Mesenchymal stem cell (in vitro differentiated cells and primary cell): ENCODE measurements at regions not wholly inside any gene's neighbourhood (a gene's known extent, or its start where the extent isn't known, plus 50 kb on each side); places are given as distances from the start of the nearest gene placed in this dataset.

Experiments used
- DNase-seq: peaks from one replicate; pipeline ENCODE4 v3.0.0-alpha.2; 2013
- H2AFZ ChIP-seq: one replicate; pipeline ENCODE4 v1.6.1; 2013; ENCODE audit warnings: low read depth, mild to moderate bottlenecking, control low read depth, inconsistent platforms, low read length, moderate library complexity
- H2AK5ac ChIP-seq: 2 replicates; pipeline ENCODE4 v1.6.1; 2013; ENCODE audit warnings: low read length, moderate library complexity, mild to moderate bottlenecking, inconsistent platforms; ENCODE audit not compliant: severe bottlenecking
- H2BK120ac ChIP-seq: one replicate; pipeline ENCODE4 v1.6.1; 2013; ENCODE audit warnings: low read depth, mild to moderate bottlenecking, inconsistent platforms, low read length, moderate library complexity
- H2BK12ac ChIP-seq, 2 experiments: one replicate each; pipeline ENCODE4 v1.6.1; 2013; ENCODE audit warnings: inconsistent platforms in 2 of 2, low read length in 2 of 2, mild to moderate bottlenecking in 2 of 2, moderate library complexity in 2 of 2, control low read depth in 1 of 2
- H2BK15ac ChIP-seq: one replicate; pipeline ENCODE4 v1.6.1; 2013; ENCODE audit warnings: mild to moderate bottlenecking, low read depth, inconsistent platforms; ENCODE audit not compliant: poor library complexity, severe bottlenecking
- H2BK5ac ChIP-seq: 2 replicates; pipeline ENCODE4 v1.6.1; 2013; ENCODE audit warnings: low read depth, mild to moderate bottlenecking, low read length, control low read depth, inconsistent platforms; ENCODE audit not compliant: poor library complexity, severe bottlenecking
- H3K14ac ChIP-seq, 2 experiments: one replicate each; pipeline ENCODE4 v1.6.1; 2013; ENCODE audit warnings: inconsistent platforms in 2 of 2, low read length in 2 of 2, control low read depth in 1 of 2, mild to moderate bottlenecking in 1 of 2, moderate library complexity in 1 of 2
- H3K18ac ChIP-seq, 2 experiments: one replicate each; pipeline ENCODE4 v1.6.1; 2013; ENCODE audit warnings: inconsistent platforms in 2 of 2, low read length in 2 of 2, control low read depth in 1 of 2, low read depth in 1 of 2, mild to moderate bottlenecking in 1 of 2
- H3K23ac ChIP-seq, 2 experiments: one replicate each; pipeline ENCODE4 v1.6.1; 2013; ENCODE audit warnings: inconsistent platforms in 2 of 2, low read length in 2 of 2, mild to moderate bottlenecking in 2 of 2, moderate library complexity in 2 of 2, control low read depth in 1 of 2
- H3K27ac ChIP-seq: 2 replicates; pipeline ENCODE4 v1.5.1; 2013; ENCODE audit warnings: mild to moderate bottlenecking, moderate library complexity, low read length, control low read depth, inconsistent platforms; ENCODE audit not compliant: poor library complexity, severe bottlenecking
- H3K27me3 ChIP-seq, 2 experiments: 2 replicates each; pipeline versions ENCODE4 v1.6.1 to v1.7.0; 2013; ENCODE audit warnings: low read length in 2 of 2, mild to moderate bottlenecking in 2 of 2, moderate library complexity in 2 of 2, control low read depth in 1 of 2, inconsistent platforms in 1 of 2; ENCODE audit not compliant: control insufficient read depth in 1 of 2, insufficient read depth in 1 of 2
- H3K36me3 ChIP-seq, 2 experiments: 2 replicates each; pipeline versions ENCODE4 v1.6.1 to v1.7.0; 2013; ENCODE audit warnings: low read length in 2 of 2, control low read depth in 1 of 2, inconsistent platforms in 1 of 2, low read depth in 1 of 2, mild to moderate bottlenecking in 1 of 2; ENCODE audit not compliant: insufficient read depth in 2 of 2, control insufficient read depth in 1 of 2
- H3K4ac ChIP-seq, 2 experiments: one replicate each; pipeline ENCODE4 v1.6.1; 2013; ENCODE audit warnings: inconsistent platforms in 2 of 2, low read length in 2 of 2, mild to moderate bottlenecking in 2 of 2, moderate library complexity in 2 of 2, control low read depth in 1 of 2, low read depth in 1 of 2
- H3K4me1 ChIP-seq: 2 replicates; pipeline ENCODE4 v1.6.1; 2013; ENCODE audit warnings: low read depth, low read length, control low read depth; ENCODE audit not compliant: control insufficient read depth, insufficient read depth
- H3K4me2 ChIP-seq: 2 replicates; pipeline ENCODE4 v1.6.1; 2013; ENCODE audit warnings: low read length, mild to moderate bottlenecking, inconsistent platforms; ENCODE audit not compliant: poor library complexity, severe bottlenecking
- H3K4me3 ChIP-seq, 2 experiments: 2 replicates each; pipeline versions ENCODE4 v1.5.1 to v1.7.0; 2013; ENCODE audit warnings: low read length in 2 of 2, mild to moderate bottlenecking in 2 of 2, control low read depth in 1 of 2, low read depth in 1 of 2; ENCODE audit not compliant: insufficient read depth in 1 of 2
- H3K79me1 ChIP-seq: replicated peaks from 2 replicates; pipeline ENCODE4 v1.6.1; 2013; ENCODE audit warnings: mild to moderate bottlenecking, control low read depth, low read length, inconsistent platforms; ENCODE audit not compliant: poor library complexity, severe bottlenecking
- H3K9ac ChIP-seq: 2 replicates; pipeline ENCODE4 v1.7.0; 2013; ENCODE audit warnings: mild to moderate bottlenecking, low read length, moderate library complexity
- H3K9me3 ChIP-seq: 2 replicates; pipeline ENCODE4 v1.7.0; 2013; ENCODE audit warnings: mild to moderate bottlenecking, low read length; ENCODE audit not compliant: control insufficient read depth
- H4K8ac ChIP-seq: one replicate; pipeline ENCODE4 v1.6.1; 2013; ENCODE audit warnings: inconsistent platforms, mild to moderate bottlenecking, low read length, moderate library complexity
- H4K91ac ChIP-seq: one replicate; pipeline ENCODE4 v1.6.1; 2013; ENCODE audit warnings: mild to moderate bottlenecking, low read length, inconsistent platforms
- WGBS: methylation state at CpG from one replicate; pipeline ENCODE4 v1.1.7; 2013; ENCODE audit warnings: mixed read lengths; 5-methylcytosine and 5-hydroxymethylcytosine counted together

- WGBS: 34% methylated on average over 23 of the region's 23 CpGs
- Histone ChIP-seq H3K79me1 (no peaks in the 10 kb centered on the region), H2AFZ (no peak overlapping the region), H3K4ac (no peak overlapping the region), H3K9me3 (no peaks in the 10 kb centered on the region), H3K4me2 (no peak overlapping the region), H3K9ac (no peak overlapping the region), H2BK12ac (no peak overlapping the region), H3K4me3 (peak overlapping the region in 1 of 2 experiments; percentile 24), H3K18ac (no peak overlapping the region), H2BK15ac (no peak overlapping the region), H3K14ac (no peak overlapping the region), H2BK5ac (no peak overlapping the region), H2AK5ac (no peak overlapping the region), H3K27me3 (peaks cover 24 to 85% of the 10 kb centered on the region in 2 experiments), H4K91ac (no peak overlapping the region), H3K27ac (no peak overlapping the region), H3K36me3 (no peaks in the 10 kb centered on the region), H4K8ac (peak overlapping the region; percentile 64), H3K4me1 (peaks cover 11% of the 10 kb centered on the region), H3K23ac (peak overlapping the region in 1 of 2 experiments; percentile 46), H2BK120ac (no peak overlapping the region)
- no peak for DNase-seq
Observed at GRCh38 chr1:90834354-90834885, 117.3 kb upstream of the BARHL2 start.

- no peak overlapping the region for H3K27ac ChIP-seq
- peaks cover 24 to 76% of the 10 kb centered on the region in 2 experiments for H3K27me3 ChIP-seq
- 16% methylated on average over 5 of the region's 6 CpGs for WGBS
- H2AFZ ChIP-seq: no peak overlapping the region
- H3K36me3 ChIP-seq: no peaks in the 10 kb centered on the region
- no peak overlapping the region for H2BK12ac ChIP-seq
- no peak overlapping the region for H3K23ac ChIP-seq
- DNase-seq: no peak
- no peak overlapping the region for H2BK15ac ChIP-seq
- H3K4me2 ChIP-seq: no peak overlapping the region
- H4K8ac ChIP-seq: no peak overlapping the region
- no peak overlapping the region for H3K4me3 ChIP-seq
- H2BK5ac ChIP-seq: no peak overlapping the region
- no peak overlapping the region for H3K9ac ChIP-seq
- H3K79me1 ChIP-seq: no peaks in the 10 kb centered on the region
- H2AK5ac ChIP-seq: no peak overlapping the region
- H3K14ac ChIP-seq: no peak overlapping the region
- H3K18ac ChIP-seq: no peak overlapping the region
- no peak overlapping the region for H2BK120ac ChIP-seq
- no peaks in the 10 kb centered on the region for H3K9me3 ChIP-seq
- no peak overlapping the region for H4K91ac ChIP-seq
- H3K4me1 ChIP-seq: peaks cover 11% of the 10 kb centered on the region
- no peak overlapping the region for H3K4ac ChIP-seq
Observed at GRCh38 chr1:90833466-90834110, 116.5 kb upstream of the BARHL2 start.

- Histone ChIP-seq H3K79me1 (no peaks in the 10 kb centered on the region), H3K27ac (no peak overlapping the region), H3K9me3 (no peaks in the 10 kb centered on the region), H2BK120ac (no peak overlapping the region), H3K4ac (no peak overlapping the region), H2AK5ac (no peak overlapping the region), H3K18ac (no peak overlapping the region), H3K36me3 (no peaks in the 10 kb centered on the region), H2BK12ac (no peak overlapping the region), H2BK5ac (no peak overlapping the region), H2BK15ac (no peak overlapping the region), H3K27me3 (peaks cover 20 to 63% of the 10 kb centered on the region in 2 experiments), H4K8ac (no peak overlapping the region), H2AFZ (no peak overlapping the region), H4K91ac (no peak overlapping the region), H3K4me2 (no peak overlapping the region), H3K9ac (no peak overlapping the region), H3K4me1 (peaks cover 11% of the 10 kb centered on the region), H3K23ac (no peak overlapping the region), H3K14ac (no peak overlapping the region), H3K4me3 (no peak overlapping the region)
- no peak for DNase-seq
- WGBS: 13% methylated on average over 8 of the region's 8 CpGs
Observed at GRCh38 chr1:90831910-90832309, 114.8 kb upstream of the BARHL2 start.

- Histone ChIP-seq H2BK120ac (no peak overlapping the region), H2BK12ac (no peak overlapping the region), H2BK5ac (no peak overlapping the region), H3K79me1 (no peaks in the 10 kb centered on the region), H3K9me3 (no peaks in the 10 kb centered on the region), H3K14ac (no peak overlapping the region), H3K4me1 (no peaks in the 10 kb centered on the region), H3K27me3 (peaks cover 0 to 13% of the 10 kb centered on the region in 2 experiments), H3K36me3 (no peaks in the 10 kb centered on the region), H2BK15ac (no peak overlapping the region), H3K27ac (no peak overlapping the region), H3K9ac (no peak overlapping the region), H4K91ac (no peak overlapping the region), H3K23ac (no peak overlapping the region), H3K4me3 (no peak overlapping the region), H3K4me2 (no peak overlapping the region), H4K8ac (no peak overlapping the region), H3K18ac (no peak overlapping the region), H2AK5ac (no peak overlapping the region), H2AFZ (no peak overlapping the region), H3K4ac (no peak overlapping the region)
- 50% methylated on average over 1 of the region's 1 CpG for WGBS
- DNase-seq: no peak
Observed at GRCh38 chr1:90826834-90827233, 109.7 kb upstream of the BARHL2 start.
